ENCODE measurements at regions not wholly inside any gene's neighbourhood (a gene's known extent, or its start where the extent isn't known, plus 50 kb on each side); places are given as distances from the start of the nearest gene placed in this dataset.

DNA sequence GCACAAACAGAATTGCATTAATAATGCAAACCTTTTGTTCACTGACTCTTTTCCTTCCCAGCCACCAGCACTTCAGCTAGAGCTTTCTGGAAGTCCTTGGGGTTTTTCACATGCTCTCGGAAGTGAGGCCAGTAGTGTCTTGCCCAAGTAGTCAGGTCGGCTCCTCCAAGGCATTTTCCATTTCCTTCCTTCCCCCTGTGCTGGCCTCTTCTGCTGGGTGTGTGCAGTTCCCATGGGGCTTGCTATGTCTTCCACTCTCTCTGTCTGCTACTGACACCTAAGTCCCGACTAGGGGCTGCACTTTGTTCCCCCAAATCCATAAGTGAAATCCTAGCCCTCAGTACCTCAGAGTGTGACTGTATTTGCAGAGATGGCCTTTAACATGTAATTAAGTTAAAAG lies 175.6 kb upstream of the BMPER start:
- no peak for DNase-seq

- no peak for DNase-seq
These were observed 174.4 kb upstream of the BMPER start for GRCh38 chr7:33730958-33731357.

GRCh38 chr7:33731912-33732311 lies 173.4 kb upstream of the BMPER start:
- no peak for DNase-seq

DNA sequence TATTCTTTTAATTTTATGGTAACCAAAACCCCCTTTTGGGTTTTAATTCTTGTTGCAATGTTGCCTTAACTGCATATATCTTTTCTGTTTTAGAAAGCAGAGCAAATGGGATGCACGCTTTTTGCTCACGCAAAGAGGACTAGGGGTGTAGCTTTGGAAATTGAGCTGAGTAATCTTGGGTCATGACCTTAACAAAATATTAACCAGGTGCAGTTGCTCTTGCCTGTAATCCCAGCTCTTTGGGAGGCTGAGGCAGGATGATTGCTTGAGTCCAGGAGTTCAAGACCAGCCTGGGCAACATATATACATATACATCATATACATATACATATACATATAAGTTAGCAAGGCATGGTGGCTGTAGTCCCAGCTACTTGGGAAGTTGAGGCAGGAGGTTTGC lies 172.9 kb upstream of the BMPER start:
- no peak for DNase-seq

GRCh38 chr7:33733870-33734650 lies 171.3 kb upstream of the BMPER start:
- DNase-seq = no peak

- DNase-seq = no peak
These were observed 169.9 kb upstream of the BMPER start for GRCh38 chr7:33735403-33735802.

DNA sequence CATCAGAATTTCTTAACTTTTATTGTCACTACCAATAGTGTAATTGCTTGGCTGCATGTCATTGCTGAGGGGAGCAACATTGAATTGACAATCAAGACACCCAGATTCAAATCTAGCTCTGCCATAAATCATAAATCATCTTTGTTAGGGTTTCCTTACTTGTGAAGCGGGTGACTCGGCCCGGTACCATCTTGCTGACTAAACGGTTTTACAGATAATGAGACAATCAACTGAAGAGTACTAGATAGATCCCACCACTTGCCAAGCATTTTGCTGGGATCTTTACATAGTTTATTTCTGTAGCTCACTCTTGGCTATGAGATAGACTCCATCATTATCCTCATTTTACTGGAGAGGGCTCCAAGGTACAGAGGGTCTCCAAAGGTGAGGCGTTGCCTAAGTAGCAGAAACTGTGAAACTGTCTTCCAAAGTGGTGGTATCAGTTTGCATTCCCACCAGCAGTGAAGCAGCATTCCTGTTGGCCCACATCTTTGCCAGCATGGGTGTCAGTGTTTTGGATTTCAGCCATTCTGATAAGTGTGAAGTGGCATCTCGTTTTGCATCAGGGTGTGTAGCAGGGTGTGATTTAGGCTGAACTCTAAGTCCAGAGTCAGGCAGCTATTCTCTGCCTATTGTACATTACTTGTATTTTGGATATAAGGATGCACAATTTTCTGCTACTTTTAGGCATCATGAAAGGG lies 168.7 kb upstream of the BMPER start:
- DNase-seq = no peak

- no peak for DNase-seq
These were observed 166.9 kb upstream of the BMPER start for GRCh38 chr7:33738260-33738935.

DNA sequence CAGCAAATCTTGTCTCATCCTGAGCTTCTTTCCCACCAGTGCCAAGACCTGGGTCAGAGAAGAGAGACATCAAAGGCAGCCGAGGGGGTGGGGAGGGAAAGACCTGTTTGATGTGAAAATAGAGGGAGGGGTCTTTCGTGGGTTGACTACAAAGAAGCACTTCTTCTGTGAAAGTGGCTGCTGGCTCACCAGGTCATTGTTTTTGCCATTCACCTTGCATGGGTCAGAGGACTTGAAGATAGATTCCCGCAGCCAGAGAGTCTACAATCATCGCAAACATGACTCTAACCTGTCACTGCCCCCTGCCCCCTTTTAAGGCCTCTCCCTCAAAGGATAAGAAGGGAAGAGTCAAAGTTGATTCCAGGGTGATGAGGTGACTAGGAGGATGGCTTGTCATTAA lies 166.1 kb upstream of the BMPER start:
- no peak for DNase-seq

- no peak for DNase-seq
These were observed 162.8 kb upstream of the BMPER start for GRCh38 chr7:33742521-33742920.

DNA sequence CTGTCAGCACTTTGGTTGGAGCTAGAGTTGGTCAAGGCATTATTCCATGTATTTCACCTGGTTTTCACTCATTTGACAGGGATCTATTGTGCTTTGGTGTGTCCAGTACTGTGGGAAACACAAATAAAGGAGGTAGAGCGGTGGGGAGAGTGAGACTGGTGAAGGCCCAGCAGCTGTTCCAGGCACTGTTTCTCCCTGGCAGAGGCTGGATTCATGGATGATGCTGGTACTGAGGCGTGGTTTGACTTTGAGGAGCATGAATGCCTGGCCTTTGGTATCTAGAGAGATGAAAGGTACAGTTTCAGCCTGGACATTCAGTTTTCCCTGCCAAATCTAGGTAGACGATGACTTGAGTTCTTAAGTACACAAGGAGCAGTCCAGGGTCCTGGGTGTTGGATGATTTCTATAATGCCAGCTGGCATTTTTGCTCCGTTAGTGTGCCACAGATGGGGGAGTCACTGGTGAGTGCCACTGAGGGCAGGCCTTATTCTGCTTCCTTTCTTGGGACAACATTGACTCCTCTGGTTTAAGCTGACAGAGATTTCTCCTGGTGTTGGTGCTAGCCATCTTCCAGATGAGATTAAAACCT lies 162.2 kb upstream of the BMPER start:
- no peak for DNase-seq

DNA sequence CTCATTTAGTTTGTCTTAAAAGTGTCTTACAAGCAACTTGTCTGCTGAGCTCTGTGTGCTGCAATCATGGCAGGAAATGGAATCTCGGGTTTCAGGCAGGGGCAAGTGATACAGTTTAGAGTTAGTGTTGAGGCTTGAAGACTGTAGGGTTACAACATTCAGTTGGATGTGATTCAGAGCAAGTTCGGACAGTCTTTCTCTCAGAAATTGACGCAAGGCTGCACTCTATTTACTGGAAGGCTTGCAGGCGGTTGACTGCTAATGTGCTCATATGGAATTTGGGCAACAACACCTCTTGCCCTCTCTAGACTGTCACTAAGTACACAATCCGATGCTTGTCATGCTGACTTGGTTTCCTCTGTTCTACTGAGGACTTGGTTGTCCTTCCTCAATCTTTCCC lies 161.7 kb upstream of the BMPER start:
- no peak for DNase-seq

GRCh38 chr7:33744293-33745075 lies 160.9 kb upstream of the BMPER start:
- DNase-seq = no peak

DNA sequence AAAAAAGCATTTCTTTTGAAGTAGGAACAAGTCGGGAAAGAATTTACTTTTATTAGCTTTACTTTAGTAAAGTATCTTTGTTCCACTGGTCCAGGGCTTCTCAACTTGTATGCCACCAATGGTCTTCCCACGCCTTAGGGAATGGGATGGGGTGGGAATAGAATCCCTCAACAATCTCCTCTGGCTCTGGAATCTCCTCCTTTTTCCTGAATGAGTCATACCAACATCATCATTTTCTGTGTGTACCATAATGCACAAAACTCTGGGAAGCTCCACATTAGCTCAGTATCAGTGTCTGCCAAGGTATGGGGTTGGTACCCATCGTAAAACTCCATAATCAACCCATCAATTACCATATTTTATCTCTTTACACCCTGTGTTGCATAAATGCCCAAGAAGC lies 159.4 kb upstream of the BMPER start:
- DNase-seq = no peak

GRCh38 chr7:33748793-33749192 lies 156.5 kb upstream of the BMPER start:
- DNase-seq = no peak

DNA sequence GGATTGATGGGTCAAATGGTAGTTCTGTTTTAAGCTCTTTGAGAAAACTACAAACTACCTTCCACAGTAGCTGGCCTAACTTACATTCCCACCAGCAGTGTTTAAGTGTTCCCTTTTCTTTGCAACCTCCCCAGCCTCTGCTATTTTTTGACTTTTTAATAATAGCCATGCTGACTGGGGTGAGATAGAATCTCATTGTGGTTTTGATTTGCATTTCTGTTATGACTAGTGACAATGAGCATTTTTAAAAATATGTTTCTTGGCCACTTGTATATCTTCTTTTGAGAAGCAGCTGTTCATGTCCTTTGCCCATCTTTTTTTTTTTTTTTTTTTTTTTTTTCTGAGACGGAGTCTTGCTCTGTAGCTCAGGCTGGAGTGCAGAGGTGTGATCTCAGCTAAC lies 155.2 kb upstream of the BMPER start:
- no peak for DNase-seq

DNA sequence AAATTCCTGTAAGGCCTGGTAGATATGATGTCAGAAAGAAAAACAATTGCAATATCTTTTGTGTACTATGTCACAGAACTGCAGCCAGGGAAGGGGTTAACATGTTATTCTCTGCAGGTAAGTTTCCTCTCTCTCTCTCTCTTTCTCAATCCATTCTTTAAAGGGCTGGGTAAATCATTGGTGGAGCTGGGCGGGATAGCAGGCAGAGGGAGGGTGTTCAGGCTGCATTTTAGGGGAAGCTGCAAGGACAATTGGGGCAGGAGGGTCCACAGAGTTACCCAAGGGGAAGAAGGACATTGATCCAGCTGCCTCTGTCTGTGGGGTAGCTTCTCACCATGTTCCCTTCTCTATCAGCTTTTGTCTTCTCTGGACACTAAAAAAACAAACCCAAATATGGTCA lies 153.9 kb upstream of the BMPER start:
- DNase-seq = no peak

- DNase-seq = no peak
These were observed 151.3 kb upstream of the BMPER start for GRCh38 chr7:33753881-33754525.

DNA sequence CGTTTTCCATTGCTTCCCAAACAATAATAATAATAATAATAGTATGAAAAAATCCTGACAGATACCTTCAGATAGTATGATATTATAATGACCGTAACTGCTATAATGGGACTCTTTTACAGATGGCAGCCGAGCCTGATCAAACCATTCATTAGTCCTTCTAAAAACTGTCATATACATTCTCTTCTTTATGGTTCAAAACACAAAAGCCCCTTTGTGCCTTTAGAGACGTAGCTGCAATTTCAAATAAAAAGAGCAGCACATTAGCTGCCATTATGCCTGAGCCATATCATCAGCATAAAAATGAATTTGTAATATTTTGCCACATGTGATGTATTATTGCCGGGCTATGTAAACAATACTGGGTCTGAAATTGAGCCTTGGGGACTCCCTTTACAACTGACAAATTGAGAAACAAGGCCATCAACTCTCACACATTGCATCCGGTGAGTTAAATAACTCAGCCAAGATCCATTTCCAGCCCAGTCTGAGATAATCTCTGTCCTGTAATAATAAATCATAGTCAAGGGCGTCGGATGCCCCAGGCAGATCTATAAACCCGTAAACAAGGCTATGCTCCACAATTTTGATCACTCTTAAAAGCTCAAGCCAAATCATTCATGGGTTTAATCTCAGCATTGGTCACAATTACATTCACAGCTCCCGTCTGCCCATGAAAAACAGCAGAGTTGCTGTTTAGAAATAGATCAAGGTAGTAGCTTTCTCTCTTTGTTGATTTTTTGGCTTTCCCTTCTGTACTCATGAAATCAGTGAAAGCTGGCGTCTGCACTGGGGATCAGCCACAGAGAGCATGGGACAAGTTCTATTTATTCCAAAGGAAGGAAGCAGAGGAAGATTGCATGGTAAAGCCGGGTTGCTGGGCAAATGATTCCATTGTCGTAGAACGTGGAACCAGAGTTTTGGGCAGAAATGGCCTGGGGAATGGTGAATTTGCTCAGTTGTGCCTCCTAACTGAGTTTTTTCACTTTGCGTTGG lies 150.1 kb upstream of the BMPER start:
- no peak for DNase-seq

- DNase-seq = no peak
These were observed 148.3 kb upstream of the BMPER start for GRCh38 chr7:33757050-33757449.

- DNase-seq = peak; percentile 63
These were observed 147.7 kb upstream of the BMPER start for GRCh38 chr7:33757563-33758165.
